Left lung (tissue), 4 donors: ENCODE measurements at regions not wholly inside any gene's neighbourhood (a gene's known extent, or its start where the extent isn't known, plus 50 kb on each side); places are given as distances from the start of the nearest gene placed in this dataset.

ENCODE experiments used
- ATAC-seq: fragments of 200-7000 bp; cut with Tn5 transposase; one replicate; pipeline ENCODE4 v1.9.1; 2020; ENCODE audit warnings: moderate library complexity
- DNase-seq, 4 donors: peaks; one replicate each; pipeline ENCODE4 v3.0.0-alpha.2; 2013 to 2020
- H3K27ac ChIP-seq, 2 donors: fragments of 200-600 bp; sonication (generic) in 1 of 2; one replicate each; pipeline versions ENCODE4 v1.5.0 to v1.8.0; 2020 to 2021
- H3K27me3 ChIP-seq, 2 donors: fragments of 200-600 bp; sonication (generic) in 1 of 2; one replicate each; pipeline versions ENCODE4 v1.5.0 to v1.8.0; 2020 to 2021
- H3K36me3 ChIP-seq, 2 donors: fragments of 200-600 bp; sonication (generic) in 1 of 2; one replicate each; pipeline versions ENCODE4 v1.5.0 to v1.8.0; 2020 to 2021
- H3K4me1 ChIP-seq, 2 donors: fragments of 200-600 bp; one replicate each; pipeline ENCODE4 v1.8.0; 2021
- H3K4me3 ChIP-seq, 2 donors: fragments of 200-600 bp; sonication (generic) in 1 of 2; one replicate each; pipeline versions ENCODE4 v1.5.0 to v1.8.0; 2020 to 2021; ENCODE audit warnings: mild to moderate bottlenecking in 1 of 2
- H3K9me3 ChIP-seq, 2 donors: fragments of 200-600 bp; sonication (generic) in 1 of 2; one replicate each; pipeline versions ENCODE4 v1.5.0 to v1.8.0; 2020 to 2021
- intact Hi-C, 2 donors: fragments of 100-400 bp; cut with DNase I; formaldehyde crosslinking; loops; one replicate each; pipeline versions ENCODE4 v1.11.2 to v1.14.2; 2022
- TF ChIP-seq, protein P1 (sequence below), 2 donors: fragments of 200-600 bp; sonication (generic) in 1 of 2; IDR thresholded peaks; one replicate each; pipeline versions ENCODE4 v1.5.0 to v1.8.0; 2021; ENCODE audit warnings: antibody characterized with exemption in 2 of 2
- donor health status: DM: no; HTN: yes; CAD: no.
- donor health status: DM: no; HTN: no; CAD: no.

DNA sequence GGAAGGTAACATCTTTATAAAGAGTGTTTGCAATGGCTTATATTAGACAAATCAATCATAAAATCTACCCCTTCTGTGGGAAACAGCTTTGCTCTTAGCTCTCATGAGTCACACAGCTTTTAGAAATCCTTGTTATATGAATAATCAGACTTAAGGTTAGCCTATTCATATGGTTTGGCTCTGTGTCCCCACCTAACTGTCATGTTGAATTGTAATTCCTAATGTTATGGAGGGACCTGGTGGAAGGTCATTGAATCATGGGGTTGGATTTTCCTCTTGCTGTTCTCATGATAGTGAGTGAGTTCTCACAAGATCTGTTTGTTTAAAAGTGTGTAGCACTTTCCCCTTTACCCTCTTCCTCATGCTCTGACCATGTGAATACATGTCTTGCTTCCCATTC, 704.2 kb upstream of the KLHL1 start:
- H3K4me1 ChIP-seq: no peaks in the 10 kb centered on the region
- intact Hi-C loops: no loop called here
- no peak overlapping the region for H3K27ac ChIP-seq
- no peak for DNase-seq
- no peak for ATAC-seq
- no peaks in the 10 kb centered on the region for H3K27me3 ChIP-seq
- TF ChIP-seq, protein P1, sequence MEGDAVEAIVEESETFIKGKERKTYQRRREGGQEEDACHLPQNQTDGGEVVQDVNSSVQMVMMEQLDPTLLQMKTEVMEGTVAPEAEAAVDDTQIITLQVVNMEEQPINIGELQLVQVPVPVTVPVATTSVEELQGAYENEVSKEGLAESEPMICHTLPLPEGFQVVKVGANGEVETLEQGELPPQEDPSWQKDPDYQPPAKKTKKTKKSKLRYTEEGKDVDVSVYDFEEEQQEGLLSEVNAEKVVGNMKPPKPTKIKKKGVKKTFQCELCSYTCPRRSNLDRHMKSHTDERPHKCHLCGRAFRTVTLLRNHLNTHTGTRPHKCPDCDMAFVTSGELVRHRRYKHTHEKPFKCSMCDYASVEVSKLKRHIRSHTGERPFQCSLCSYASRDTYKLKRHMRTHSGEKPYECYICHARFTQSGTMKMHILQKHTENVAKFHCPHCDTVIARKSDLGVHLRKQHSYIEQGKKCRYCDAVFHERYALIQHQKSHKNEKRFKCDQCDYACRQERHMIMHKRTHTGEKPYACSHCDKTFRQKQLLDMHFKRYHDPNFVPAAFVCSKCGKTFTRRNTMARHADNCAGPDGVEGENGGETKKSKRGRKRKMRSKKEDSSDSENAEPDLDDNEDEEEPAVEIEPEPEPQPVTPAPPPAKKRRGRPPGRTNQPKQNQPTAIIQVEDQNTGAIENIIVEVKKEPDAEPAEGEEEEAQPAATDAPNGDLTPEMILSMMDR (IDR thresholded peaks at IDR 0.05): no peak
- H3K36me3 ChIP-seq: no peaks in the 10 kb centered on the region
- peaks cover 0 to 6% of the 10 kb centered on the region in 2 donors for H3K9me3 ChIP-seq
- H3K4me3 ChIP-seq: no peak overlapping the region

DNA sequence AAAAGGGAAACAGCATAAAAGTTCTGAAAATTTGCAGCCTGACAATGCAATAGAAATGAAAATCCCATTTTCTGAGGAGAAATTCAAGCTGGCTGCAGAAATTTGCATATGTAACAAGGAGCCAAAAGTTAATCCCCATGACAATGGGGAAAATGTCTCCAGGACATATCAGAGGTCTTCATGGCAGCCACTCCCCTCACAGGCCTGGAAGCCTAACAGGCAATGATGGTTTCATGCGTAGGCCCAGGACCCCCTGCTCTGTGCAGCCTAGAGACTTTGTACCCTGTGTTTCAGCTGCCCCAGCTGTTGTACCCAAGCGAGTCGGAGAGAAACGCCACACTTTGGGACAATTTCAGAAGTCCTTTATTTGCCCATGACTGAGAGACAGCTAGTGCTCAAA, 701.3 kb upstream of the KLHL1 start:
- H3K4me1 ChIP-seq: no peaks in the 10 kb centered on the region
- no peaks in the 10 kb centered on the region for H3K27me3 ChIP-seq
- TF ChIP-seq, protein P1 (IDR thresholded peaks at IDR 0.05): no peak
- intact Hi-C loops: no loop called here
- H3K4me3 ChIP-seq: no peak overlapping the region
- no peak overlapping the region for H3K27ac ChIP-seq
- ATAC-seq (no peak), DNase-seq (no peak)
- H3K36me3 ChIP-seq: no peaks in the 10 kb centered on the region
- peaks cover 0 to 9% of the 10 kb centered on the region in 2 donors for H3K9me3 ChIP-seq

DNA sequence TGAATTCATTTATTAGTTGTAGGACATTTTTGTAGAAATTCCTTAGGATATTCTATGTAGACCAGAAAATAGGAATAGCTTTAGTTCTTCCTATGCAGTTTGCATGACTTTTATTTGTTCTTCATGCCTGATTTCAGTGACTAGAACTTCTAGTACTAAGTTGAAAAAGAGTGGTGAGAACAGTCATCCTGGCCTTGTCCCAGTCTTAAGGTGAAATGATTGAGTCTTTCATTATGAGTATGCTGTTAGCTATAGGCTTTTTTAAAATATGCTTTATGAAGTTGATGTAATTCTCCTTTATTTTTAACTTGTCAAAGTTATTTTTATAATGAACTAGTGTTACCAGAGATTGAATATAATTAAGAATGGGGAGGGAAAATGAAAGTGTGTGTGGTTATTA, 690.1 kb upstream of the KLHL1 start:
- intact Hi-C loops: no loop called here
- DNase-seq: no peak
- Histone ChIP-seq H3K4me3 (no peak overlapping the region), H3K27ac (no peak overlapping the region), H3K9me3 (no peaks in the 10 kb centered on the region), H3K4me1 (no peaks in the 10 kb centered on the region), H3K36me3 (no peaks in the 10 kb centered on the region), H3K27me3 (no peaks in the 10 kb centered on the region)
- TF ChIP-seq, protein P1 (IDR thresholded peaks at IDR 0.05): no peak
- no peak for ATAC-seq

DNA sequence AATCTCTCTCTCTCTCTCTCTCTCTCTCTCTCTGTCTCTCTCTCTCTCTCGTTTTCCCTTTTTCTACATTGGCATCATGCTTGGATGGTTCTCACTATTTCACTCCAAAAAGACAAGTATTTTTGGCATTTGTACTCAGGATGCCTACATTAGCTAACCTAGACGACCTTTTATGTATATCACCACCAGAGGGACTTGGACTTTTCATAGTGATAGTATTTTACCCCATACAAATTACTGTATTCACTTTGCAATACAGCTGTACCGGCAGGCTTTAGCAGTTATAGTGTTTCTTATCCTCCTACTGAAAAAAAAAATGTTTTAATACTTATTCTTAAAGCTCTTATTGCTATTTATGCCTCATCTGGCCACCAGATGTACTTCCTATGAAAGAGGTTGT, 687.2 kb upstream of the KLHL1 start:
- TF ChIP-seq, protein P1 (IDR thresholded peaks at IDR 0.05): no peak
- H3K27me3 ChIP-seq: no peaks in the 10 kb centered on the region
- no peaks in the 10 kb centered on the region for H3K4me1 ChIP-seq
- intact Hi-C loops: no loop called here
- H3K9me3 ChIP-seq: no peaks in the 10 kb centered on the region
- DNase-seq (no peak), ATAC-seq (no peak)
- H3K4me3 ChIP-seq: no peak overlapping the region
- no peak overlapping the region for H3K27ac ChIP-seq
- no peaks in the 10 kb centered on the region for H3K36me3 ChIP-seq

DNA sequence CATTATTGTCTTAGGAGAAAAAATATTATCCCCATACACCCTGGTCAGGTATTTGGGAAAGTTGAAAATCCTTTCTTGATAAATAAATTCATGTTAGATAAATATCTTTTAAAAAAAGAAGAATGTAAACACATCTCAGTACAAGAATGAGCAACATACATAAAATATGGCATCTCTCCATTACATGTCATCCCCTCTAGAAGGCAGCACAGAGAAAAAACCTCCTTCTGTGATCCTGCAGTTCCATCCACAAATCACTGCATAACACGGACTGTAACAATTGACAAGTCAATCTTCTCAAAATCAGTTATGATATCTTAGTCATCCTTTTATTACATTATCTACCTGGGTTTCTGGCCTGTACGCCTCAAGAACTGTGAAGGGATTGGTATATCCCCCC, 683.9 kb upstream of the KLHL1 start:
- ATAC-seq (no peak), DNase-seq (no peak)
- Histone ChIP-seq H3K4me1 (no peaks in the 10 kb centered on the region), H3K27me3 (no peaks in the 10 kb centered on the region), H3K9me3 (no peaks in the 10 kb centered on the region), H3K36me3 (no peaks in the 10 kb centered on the region), H3K27ac (no peak overlapping the region), H3K4me3 (no peak overlapping the region)
- TF ChIP-seq, protein P1 (IDR thresholded peaks at IDR 0.05): no peak
- intact Hi-C loops: no loop called here
